Medulla oblongata (tissue), 1 donor: ENCODE measurements at regions not wholly inside any gene's neighbourhood (a gene's known extent, or its start where the extent isn't known, plus 50 kb on each side); places are given as distances from the start of the nearest gene placed in this dataset.
"Not testable (repeated sequence)": the region's sequence is repeated elsewhere in the genome, so short reads cannot be mapped to it uniquely, and the experiment has no call there.

Source experiments
- DNase-seq: peaks from one replicate; pipeline ENCODE4 v3.0.0-alpha.2; 2015; ENCODE audit errors: extremely low spot score

GRCh38 chr18:8991155-8991554 lies 111.3 kb upstream of the NDUFV2 start:
- DNase-seq = no peak

- not testable (repeated sequence) for DNase-seq
Measured at GRCh38 chr18:8992500-8992899, 110.0 kb upstream of the NDUFV2 start.

GRCh38 chr18:8994603-8995002 lies 107.9 kb upstream of the NDUFV2 start:
- no peak for DNase-seq

- no peak for DNase-seq
Measured at GRCh38 chr18:8995096-8995495, 107.4 kb upstream of the NDUFV2 start.

- no peak for DNase-seq
Measured at GRCh38 chr18:8996771-8997432, 105.6 kb upstream of the NDUFV2 start.

- DNase-seq = no peak
Measured at GRCh38 chr18:8997634-8998033, 104.9 kb upstream of the NDUFV2 start.

- no peak for DNase-seq
Measured at GRCh38 chr18:8998481-8999217, 103.8 kb upstream of the NDUFV2 start.

- no peak for DNase-seq
Measured at GRCh38 chr18:8999872-9000271, 102.6 kb upstream of the NDUFV2 start.

- DNase-seq = no peak
Measured at GRCh38 chr18:9000733-9001132, 101.8 kb upstream of the NDUFV2 start.

GRCh38 chr18:9001209-9001608 lies 101.3 kb upstream of the NDUFV2 start:
- no peak for DNase-seq

- DNase-seq = no peak
Measured at GRCh38 chr18:9003406-9004100, 98.9 kb upstream of the NDUFV2 start.

GRCh38 chr18:9004308-9004707 lies 98.2 kb upstream of the NDUFV2 start:
- not testable (repeated sequence) for DNase-seq

- DNase-seq = not testable (repeated sequence)
Measured at GRCh38 chr18:9007700-9008099, 94.8 kb upstream of the NDUFV2 start.

GRCh38 chr18:9008200-9008708 lies 94.2 kb upstream of the NDUFV2 start:
- DNase-seq = no peak

GRCh38 chr18:9008709-9009635 lies 93.5 kb upstream of the NDUFV2 start:
- no peak for DNase-seq

GRCh38 chr18:9009703-9010488 lies 92.6 kb upstream of the NDUFV2 start:
- no peak for DNase-seq

- DNase-seq = no peak
Measured at GRCh38 chr18:9011431-9011830, 91.1 kb upstream of the NDUFV2 start.

GRCh38 chr18:9013926-9014373 lies 88.5 kb upstream of the NDUFV2 start:
- DNase-seq = no peak

GRCh38 chr18:9015689-9016088 lies 86.8 kb upstream of the NDUFV2 start:
- no peak for DNase-seq

GRCh38 chr18:9016633-9017166 lies 85.8 kb upstream of the NDUFV2 start:
- no peak for DNase-seq
